Activated T-helper 9 cell treated with anti-CD3 and anti-CD28 coated beads, Interleukin-2, amount 50 U/mL, for 16 hours (primary cell): ENCODE measurements at regions not wholly inside any gene's neighbourhood (a gene's known extent, or its start where the extent isn't known, plus 50 kb on each side); places are given as distances from the start of the nearest gene placed in this dataset.
"Not testable (repeated sequence)": the region's sequence is repeated elsewhere in the genome, so short reads cannot be mapped to it uniquely, and the experiment has no call there.

Experiments
- DNase-seq: peaks from one replicate; pipeline ENCODE4 v3.0.0-alpha.2; 2020; ENCODE audit warnings: low read depth

DNA sequence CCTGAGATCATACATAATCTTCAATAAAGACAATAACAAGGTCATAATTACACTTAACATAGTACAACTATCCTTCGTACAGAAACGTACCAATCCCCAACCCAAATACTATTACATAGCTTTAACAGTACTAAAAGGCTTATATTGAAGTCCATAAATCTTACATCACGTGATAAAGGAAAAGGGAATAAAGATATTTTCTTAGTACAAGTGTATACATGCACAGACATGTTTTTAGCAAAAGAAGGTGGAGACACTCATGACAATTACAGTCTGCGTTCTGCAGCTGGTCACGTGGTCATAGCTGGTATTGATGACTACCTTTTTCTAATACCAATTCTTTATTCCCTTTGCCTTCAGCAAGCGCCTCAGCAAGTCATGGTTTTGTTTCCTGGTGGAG, 464.5 kb upstream of the SLITRK5 start:
- DNase-seq, result no peak

DNA sequence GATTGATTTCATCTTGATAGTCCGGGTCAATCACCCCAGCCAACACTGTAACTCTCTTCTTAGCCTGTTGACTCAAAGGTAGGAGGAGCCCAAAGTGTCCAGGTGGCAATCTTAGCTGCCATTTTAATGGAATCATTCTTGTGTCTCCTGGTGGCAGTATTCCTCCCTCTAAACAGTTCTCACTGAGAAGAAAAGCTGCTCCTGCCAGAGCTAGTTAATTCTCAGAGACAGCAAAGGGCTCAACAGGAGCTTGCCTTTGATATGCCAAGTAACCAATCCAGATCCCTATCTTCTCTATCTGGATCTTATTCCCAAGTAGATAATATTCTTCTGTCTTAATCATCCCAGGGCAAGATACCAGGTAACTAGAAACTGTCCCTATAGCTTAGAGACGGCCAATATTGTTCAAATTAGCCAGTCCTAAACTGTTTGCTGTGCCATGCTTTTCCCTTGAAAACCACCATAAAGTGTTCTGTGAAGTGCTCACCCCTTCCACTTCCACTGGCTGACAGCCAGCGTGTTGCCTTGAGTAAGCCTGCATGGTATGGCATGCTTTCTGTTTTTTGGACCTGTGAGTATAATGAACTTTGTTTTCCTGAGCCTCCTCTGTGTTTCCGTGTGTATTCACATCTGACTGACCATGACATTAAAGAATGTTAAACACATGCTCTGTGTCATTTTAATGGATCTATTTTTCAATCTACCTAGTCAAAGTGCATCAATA, 463.7 kb upstream of the SLITRK5 start:
- no peak for DNase-seq

DNA sequence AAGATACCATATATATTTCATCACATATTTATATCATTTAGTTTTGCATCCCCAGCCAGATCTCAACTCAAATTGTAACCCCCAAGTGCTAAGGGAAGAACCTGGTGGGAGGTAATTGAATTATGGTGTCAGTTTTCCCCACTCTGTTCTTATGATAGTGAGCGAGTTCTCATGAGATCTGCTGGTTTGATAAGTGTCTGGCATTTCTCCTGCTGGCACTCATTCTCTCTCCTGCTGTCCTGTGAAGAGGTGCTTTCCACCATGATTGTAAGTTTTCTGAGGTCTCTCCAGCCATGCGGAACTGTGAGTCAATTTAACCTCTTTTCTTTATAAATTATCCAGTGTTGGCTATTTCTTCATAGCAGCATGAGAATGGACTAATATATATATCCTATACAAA, 462.5 kb upstream of the SLITRK5 start:
- DNase-seq, result no peak

- DNase-seq, result no peak
Measured at GRCh38 chr13:87234981-87235380, 436.2 kb upstream of the SLITRK5 start.

- DNase-seq, result no peak
Measured at GRCh38 chr13:87235621-87236020, 435.6 kb upstream of the SLITRK5 start.

DNA sequence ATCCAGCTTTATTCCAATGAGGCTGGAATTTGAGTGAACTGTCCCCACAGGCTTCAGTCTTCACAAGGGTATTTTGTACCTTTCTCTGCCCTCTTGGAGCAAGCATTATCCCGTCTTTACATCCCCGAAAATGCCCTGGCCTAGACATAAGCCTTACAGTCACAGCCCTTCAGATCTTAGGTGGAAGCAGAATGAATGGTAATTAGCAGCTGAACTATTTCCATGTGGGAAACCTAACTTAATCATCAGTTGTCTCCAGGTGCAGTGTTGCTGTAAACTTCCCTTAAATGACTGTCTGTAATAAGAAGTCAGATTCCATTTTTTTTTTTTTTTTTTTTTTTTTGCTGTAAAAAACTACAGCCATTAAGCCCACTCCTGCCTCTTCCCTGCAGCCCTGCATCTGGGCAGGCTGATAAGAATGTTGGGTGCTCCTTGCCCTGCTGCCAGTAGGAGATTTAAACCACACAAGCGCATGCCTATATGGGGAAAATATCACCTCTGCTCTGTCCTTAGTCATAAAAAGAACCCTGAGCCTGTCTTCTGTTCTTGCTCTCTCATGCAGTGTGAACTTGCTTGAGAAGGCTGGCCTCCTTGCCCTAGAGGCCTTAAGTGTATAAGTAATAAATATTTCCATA, 426.8 kb upstream of the SLITRK5 start:
- no peak for DNase-seq

DNA sequence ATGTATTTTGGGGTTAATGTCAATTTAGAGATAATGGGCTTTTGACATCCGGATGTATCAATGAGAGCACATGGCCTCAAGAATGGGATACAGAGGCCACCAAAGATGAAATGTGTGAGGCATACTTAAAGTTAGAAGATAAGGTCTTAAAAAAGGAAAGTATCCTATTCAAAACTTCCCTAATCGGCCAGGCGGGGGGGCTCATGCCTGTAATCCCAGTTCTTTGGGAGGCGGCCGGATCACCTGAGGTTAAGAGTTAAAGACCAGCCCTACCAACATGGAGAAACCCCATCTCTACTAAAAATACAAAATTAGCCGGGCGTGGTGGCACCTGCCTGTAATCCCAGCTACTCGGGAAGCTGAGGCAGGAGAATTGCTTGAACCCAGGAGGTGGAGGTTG, 421.3 kb upstream of the SLITRK5 start:
- DNase-seq, result not testable (repeated sequence)

- no peak for DNase-seq
Measured at GRCh38 chr13:87255394-87255793, 415.8 kb upstream of the SLITRK5 start.

- DNase-seq, result no peak
Measured at GRCh38 chr13:87259479-87260083, 411.6 kb upstream of the SLITRK5 start.

- DNase-seq, result no peak
Measured at GRCh38 chr13:87274209-87274819, 396.9 kb upstream of the SLITRK5 start.

DNA sequence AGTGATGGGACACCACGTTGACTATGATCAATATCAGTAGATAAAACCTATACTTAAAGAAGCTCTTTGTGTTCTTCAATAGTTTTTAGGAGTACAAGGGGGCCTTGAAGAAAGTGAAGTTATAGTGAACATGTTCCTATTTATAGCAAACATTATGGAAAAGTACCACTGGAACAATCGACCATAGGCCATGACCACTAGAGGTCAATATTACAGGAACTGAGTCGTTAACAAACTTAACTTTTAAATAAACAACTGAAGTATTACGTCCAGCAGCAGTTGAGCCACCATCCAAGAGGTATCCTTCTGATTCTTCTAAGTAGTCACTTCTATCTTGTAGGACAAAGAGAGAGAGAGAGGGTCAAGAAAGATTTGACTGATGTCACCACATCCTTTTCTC, 391.0 kb upstream of the SLITRK5 start:
- no peak for DNase-seq

GRCh38 chr13:87287721-87288120, 383.4 kb upstream of the SLITRK5 start:
- no peak for DNase-seq

GRCh38 chr13:87295636-87296035, 375.5 kb upstream of the SLITRK5 start:
- DNase-seq, result no peak

DNA sequence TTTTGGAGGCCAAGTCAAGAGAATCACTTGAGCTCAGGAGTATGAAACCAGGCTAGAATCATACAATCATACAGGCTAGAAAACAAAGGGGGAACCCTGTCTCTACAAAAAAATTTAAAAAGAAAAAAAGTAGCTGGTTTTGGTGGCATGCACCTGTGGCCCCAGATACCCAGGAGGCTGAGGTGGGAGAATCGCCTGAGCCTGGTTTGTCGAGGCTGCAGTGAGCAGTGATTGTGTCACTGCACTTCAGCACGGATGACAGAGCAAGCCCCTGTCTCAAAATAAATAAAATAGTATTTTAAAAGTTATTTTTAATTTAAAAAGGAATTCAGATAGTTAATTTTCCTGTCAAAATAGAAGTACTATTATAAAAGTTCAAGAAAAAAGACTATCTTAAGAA, 369.1 kb upstream of the SLITRK5 start:
- DNase-seq, result no peak

GRCh38 chr13:87302931-87303330, 368.2 kb upstream of the SLITRK5 start:
- no peak for DNase-seq

DNA sequence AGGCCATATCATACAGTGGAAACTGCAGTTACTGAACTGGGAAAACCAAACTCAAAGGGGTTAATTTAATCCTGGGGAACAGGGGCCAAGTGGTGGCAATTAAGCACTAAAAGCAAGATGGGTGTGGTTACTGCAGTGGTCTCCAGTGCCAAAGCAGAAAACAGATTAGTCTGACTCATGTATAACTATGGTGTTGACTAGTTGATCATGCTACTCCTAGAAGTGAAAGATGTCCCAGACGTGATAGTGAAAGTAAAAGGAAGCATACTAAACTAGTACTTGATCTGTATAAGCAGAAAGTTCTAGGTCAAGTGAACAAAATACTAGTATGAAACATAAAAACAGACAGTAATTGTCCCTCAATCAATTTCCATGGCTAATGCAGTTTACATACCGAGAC, 360.0 kb upstream of the SLITRK5 start:
- DNase-seq, result no peak

DNA sequence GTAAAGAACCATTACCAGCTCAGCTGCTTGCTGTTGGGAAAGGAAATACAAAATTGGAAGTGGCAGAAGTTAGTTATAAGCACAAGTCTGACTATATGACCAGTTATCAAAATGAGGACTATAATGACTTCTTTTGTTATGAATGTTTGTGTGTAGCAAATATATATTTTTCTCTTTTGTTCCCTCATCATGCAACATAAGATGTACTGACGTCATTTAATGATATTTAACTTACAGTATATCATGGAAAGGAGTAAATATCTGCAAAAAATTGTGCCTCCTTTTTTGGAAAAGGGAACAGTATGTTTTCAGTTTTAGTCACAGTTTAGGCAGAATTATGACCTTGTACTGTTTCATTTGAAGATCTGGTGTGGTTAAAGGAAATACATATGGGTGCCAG, 356.3 kb upstream of the SLITRK5 start:
- DNase-seq, result no peak

DNA sequence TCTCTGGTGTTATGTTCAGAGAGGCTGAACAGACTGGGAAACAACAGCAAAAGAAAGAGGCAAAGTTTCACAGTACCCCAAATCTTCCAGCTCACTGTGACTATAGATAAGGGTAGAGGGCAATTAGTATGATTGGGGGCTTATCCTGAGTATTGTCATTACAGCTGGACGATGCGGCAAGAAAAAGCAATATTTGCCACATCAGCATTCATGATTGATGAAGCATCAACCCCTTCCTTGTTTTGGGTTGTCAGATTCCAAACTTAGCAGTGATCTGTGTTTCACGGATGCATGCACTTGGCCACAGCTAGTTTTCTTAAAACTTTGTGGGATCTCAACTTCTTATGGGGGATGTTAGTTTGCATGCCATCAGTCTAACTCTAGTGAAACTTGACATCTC, 348.8 kb upstream of the SLITRK5 start:
- no peak for DNase-seq

- no peak for DNase-seq
Measured at GRCh38 chr13:87324558-87324957, 346.6 kb upstream of the SLITRK5 start.

GRCh38 chr13:87331178-87331577, 340.0 kb upstream of the SLITRK5 start:
- no peak for DNase-seq

- DNase-seq, result no peak
Measured at GRCh38 chr13:87333599-87333998, 337.6 kb upstream of the SLITRK5 start.

DNA sequence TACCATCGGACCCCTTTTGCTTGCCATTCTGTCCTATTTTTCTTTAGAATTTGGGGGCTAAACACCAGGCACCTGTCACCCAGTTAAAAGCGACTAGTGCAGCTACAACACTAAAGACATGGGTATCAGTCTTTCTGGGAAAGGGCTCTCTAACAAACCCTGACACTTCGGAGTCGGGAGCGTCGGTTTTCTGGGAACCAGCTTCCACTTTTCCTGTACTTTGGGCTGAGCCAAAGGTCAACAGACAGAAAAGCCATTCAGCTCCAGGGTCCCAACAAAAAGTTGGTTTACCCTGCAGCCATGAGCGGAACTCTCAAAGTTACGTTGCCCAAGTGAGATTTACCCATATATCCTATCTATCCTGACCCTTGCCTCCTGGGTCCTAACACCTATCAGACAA, 337.0 kb upstream of the SLITRK5 start:
- no peak for DNase-seq

DNA sequence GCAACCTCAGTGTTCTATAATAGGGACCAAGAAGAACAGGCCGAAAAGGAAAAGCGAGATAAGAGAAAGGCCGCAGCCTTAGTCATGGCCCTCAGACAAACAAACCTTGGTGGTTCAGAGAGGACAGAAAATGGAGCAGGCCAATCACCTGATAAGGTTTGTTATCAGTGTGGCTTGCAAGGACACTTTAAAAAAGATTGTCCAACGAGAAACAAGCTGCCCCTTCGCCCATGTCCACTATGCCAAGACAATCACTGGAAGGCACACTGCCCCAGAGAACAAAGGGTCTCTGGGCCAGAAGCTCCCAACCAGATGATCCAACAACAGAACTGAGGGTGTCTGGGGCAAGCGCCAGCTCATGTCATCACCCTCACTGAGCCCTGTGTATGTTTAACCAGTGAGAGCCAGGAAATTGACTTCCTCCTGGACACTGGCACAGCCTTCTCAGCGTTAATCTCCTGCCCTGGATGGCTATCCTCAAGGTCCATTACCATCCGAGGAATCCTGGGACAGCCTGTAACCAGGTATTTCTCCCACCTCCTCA, 334.8 kb upstream of the SLITRK5 start:
- DNase-seq, result not testable (repeated sequence)
